HepG2 (cell line): ENCODE measurements at regions not wholly inside any gene's neighbourhood (a gene's known extent, or its start where the extent isn't known, plus 50 kb on each side); places are given as distances from the start of the nearest gene placed in this dataset.

Source experiments
- CREM ChIP-seq, 2 experiments: sonication (generic) in 1 of 2; formaldehyde crosslinking in 1 of 2; IDR thresholded peaks; 2 replicates each; pipeline versions ENCODE4 v1.4.0 to v1.6.1; 2016 to 2020; ENCODE audit warnings: antibody characterized with exemption in 1 of 2, mild to moderate bottlenecking in 1 of 2, missing genetic modification reagents in 1 of 2
- GATAD2A ChIP-seq: IDR thresholded peaks from 2 replicates; pipeline ENCODE4 v1.6.1; 2016
- JUNB ChIP-seq: sonication (generic); formaldehyde crosslinking; IDR thresholded peaks from 2 replicates; pipeline ENCODE4 v1.8.0; 2022; ENCODE audit warnings: missing genetic modification reagents, mild to moderate bottlenecking, borderline replicate concordance
- MEF2D ChIP-seq: sonication (generic); formaldehyde crosslinking; IDR thresholded peaks from 2 replicates; pipeline ENCODE4 v1.5.1; 2020; ENCODE audit warnings: mild to moderate bottlenecking, missing genetic modification reagents
- MIER2 ChIP-seq: IDR thresholded peaks from 2 replicates; pipeline ENCODE4 v1.6.1; 2016; ENCODE audit warnings: missing biosample characterization, missing genetic modification reagents
- SOX13 ChIP-seq, 3 experiments: fragments of 450-650 bp in 1 of 3; sonication (generic) in 1 of 3; formaldehyde crosslinking in 1 of 3; IDR thresholded peaks in 2 of 3; conservative IDR thresholded peaks in 1 of 3; 2 replicates each; pipeline versions ENCODE4 v1.5.0 to v1.6.1; 2016 to 2020; ENCODE audit warnings: antibody characterized with exemption in 1 of 3, mild to moderate bottlenecking in 1 of 3, missing compliant biosample characterization in 1 of 3, missing genetic modification reagents in 1 of 3, moderate library complexity in 1 of 3
- TCF7L2 ChIP-seq: IDR thresholded peaks from 2 replicates; pipeline ENCODE4 v1.6.1; 2011; ENCODE audit warnings: mild to moderate bottlenecking, low read depth, low read length, moderate library complexity
- ZNF24 ChIP-seq: fragments of 450-650 bp; IDR thresholded peaks from 2 replicates; pipeline ENCODE4 v1.6.1; 2017; ENCODE audit warnings: antibody characterized with exemption, mild to moderate bottlenecking
- ZNF558 ChIP-seq: sonication (generic); formaldehyde crosslinking; IDR thresholded peaks from 2 replicates; pipeline ENCODE4 v1.9.0; 2022; ENCODE audit warnings: mild to moderate bottlenecking, missing genetic modification reagents, borderline replicate concordance
- ZNF724P ChIP-seq: sonication (generic); formaldehyde crosslinking; IDR thresholded peaks from 2 replicates; pipeline ENCODE4 v1.8.0; 2022; ENCODE audit warnings: missing genetic modification reagents, borderline replicate concordance
- TF ChIP-seq, protein P1 (sequence below): sonication (generic); formaldehyde crosslinking; IDR thresholded peaks from 2 replicates; pipeline ENCODE4 v1.4.0; 2020; ENCODE audit warnings: missing genetic modification reagents
- TF ChIP-seq, protein P2 (sequence below): sonication (generic); formaldehyde crosslinking; IDR thresholded peaks from 2 replicates; pipeline ENCODE4 v1.5.0; 2020; ENCODE audit warnings: missing genetic modification reagents
- TF ChIP-seq, protein P3 (sequence below): sonication (generic); formaldehyde crosslinking; IDR thresholded peaks from 2 replicates; pipeline ENCODE4 v1.4.0; 2020; ENCODE audit warnings: missing genetic modification reagents
- TF ChIP-seq, protein P4 (sequence below): sonication (generic); formaldehyde crosslinking; IDR thresholded peaks from 2 replicates; pipeline ENCODE4 v1.5.0; 2020; ENCODE audit warnings: missing genetic modification reagents
- TF ChIP-seq, protein P5 (sequence below): sonication (generic); formaldehyde crosslinking; IDR thresholded peaks from 2 replicates; pipeline ENCODE4 v1.5.0; 2020; ENCODE audit warnings: missing genetic modification reagents

DNA sequence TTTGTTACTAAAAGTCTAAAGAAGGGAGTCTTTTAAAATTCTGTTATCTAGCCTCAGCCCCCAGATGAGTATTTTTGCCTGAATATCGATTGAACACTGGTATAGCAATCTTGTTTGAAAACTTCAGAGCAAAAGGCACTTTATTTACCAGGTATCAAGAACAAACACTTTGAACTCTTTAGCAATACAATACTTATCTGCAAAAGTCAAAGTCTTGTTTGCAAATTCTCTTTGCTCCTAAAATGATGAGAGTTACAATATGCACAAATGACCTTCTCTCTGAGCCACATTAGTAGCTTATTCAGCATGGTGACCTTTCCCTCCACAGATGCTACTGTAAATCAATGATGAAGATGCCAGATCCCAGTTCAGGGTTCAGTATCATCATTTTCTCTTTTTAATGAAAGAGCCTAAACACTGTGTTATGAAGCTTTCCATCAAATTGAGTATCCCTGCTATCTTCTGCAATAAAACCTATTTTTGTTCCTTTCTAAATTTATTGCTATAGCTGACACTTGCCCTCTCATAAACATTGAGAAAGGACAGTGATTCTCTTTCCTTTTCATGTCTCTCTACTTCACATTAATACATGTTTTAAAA lies 752.7 kb upstream of the MGAT4C start (continued):
- TF ChIP-seq, protein P1, sequence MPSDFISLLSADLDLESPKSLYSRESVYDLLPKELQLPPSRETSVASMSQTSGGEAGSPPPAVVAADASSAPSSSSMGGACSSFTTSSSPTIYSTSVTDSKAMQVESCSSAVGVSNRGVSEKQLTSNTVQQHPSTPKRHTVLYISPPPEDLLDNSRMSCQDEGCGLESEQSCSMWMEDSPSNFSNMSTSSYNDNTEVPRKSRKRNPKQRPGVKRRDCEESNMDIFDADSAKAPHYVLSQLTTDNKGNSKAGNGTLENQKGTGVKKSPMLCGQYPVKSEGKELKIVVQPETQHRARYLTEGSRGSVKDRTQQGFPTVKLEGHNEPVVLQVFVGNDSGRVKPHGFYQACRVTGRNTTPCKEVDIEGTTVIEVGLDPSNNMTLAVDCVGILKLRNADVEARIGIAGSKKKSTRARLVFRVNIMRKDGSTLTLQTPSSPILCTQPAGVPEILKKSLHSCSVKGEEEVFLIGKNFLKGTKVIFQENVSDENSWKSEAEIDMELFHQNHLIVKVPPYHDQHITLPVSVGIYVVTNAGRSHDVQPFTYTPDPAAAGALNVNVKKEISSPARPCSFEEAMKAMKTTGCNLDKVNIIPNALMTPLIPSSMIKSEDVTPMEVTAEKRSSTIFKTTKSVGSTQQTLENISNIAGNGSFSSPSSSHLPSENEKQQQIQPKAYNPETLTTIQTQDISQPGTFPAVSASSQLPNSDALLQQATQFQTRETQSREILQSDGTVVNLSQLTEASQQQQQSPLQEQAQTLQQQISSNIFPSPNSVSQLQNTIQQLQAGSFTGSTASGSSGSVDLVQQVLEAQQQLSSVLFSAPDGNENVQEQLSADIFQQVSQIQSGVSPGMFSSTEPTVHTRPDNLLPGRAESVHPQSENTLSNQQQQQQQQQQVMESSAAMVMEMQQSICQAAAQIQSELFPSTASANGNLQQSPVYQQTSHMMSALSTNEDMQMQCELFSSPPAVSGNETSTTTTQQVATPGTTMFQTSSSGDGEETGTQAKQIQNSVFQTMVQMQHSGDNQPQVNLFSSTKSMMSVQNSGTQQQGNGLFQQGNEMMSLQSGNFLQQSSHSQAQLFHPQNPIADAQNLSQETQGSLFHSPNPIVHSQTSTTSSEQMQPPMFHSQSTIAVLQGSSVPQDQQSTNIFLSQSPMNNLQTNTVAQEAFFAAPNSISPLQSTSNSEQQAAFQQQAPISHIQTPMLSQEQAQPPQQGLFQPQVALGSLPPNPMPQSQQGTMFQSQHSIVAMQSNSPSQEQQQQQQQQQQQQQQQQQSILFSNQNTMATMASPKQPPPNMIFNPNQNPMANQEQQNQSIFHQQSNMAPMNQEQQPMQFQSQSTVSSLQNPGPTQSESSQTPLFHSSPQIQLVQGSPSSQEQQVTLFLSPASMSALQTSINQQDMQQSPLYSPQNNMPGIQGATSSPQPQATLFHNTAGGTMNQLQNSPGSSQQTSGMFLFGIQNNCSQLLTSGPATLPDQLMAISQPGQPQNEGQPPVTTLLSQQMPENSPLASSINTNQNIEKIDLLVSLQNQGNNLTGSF (CRISPR knock-in tag) = no peak
- TF ChIP-seq, protein P2, sequence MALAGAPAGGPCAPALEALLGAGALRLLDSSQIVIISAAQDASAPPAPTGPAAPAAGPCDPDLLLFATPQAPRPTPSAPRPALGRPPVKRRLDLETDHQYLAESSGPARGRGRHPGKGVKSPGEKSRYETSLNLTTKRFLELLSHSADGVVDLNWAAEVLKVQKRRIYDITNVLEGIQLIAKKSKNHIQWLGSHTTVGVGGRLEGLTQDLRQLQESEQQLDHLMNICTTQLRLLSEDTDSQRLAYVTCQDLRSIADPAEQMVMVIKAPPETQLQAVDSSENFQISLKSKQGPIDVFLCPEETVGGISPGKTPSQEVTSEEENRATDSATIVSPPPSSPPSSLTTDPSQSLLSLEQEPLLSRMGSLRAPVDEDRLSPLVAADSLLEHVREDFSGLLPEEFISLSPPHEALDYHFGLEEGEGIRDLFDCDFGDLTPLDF (CRISPR knock-in tag) = no peak
- TF ChIP-seq ZNF558 = no peak
- no peak for TF ChIP-seq JUNB (CRISPR knock-in tag)
- TF ChIP-seq SOX13 (IDR thresholded peaks at IDR 0.05) = no peak
- TF ChIP-seq SOX13 (CRISPR knock-in tag; conservative IDR thresholded peaks at IDR 0.05 in 1 of 2, IDR thresholded peaks at IDR 0.05 in 1 of 2) = peak in 1 of 2 experiments; percentile 43; a peak in 2 of 4 replicates
- peak; percentile 59; the same call in 1 of the 2 replicates for TF ChIP-seq CREM (IDR thresholded peaks at IDR 0.05)
- no peak for TF ChIP-seq CREM (CRISPR knock-in tag; IDR thresholded peaks at IDR 0.05)
- TF ChIP-seq, protein P3, sequence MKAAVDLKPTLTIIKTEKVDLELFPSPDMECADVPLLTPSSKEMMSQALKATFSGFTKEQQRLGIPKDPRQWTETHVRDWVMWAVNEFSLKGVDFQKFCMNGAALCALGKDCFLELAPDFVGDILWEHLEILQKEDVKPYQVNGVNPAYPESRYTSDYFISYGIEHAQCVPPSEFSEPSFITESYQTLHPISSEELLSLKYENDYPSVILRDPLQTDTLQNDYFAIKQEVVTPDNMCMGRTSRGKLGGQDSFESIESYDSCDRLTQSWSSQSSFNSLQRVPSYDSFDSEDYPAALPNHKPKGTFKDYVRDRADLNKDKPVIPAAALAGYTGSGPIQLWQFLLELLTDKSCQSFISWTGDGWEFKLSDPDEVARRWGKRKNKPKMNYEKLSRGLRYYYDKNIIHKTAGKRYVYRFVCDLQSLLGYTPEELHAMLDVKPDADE (CRISPR knock-in tag) = no peak
- peak; percentile 84 for TF ChIP-seq TCF7L2
- no peak for TF ChIP-seq ZNF724P (CRISPR knock-in tag)
- no peak for TF ChIP-seq MEF2D
- TF ChIP-seq MIER2 (CRISPR knock-in tag) = no peak
- TF ChIP-seq, protein P4, sequence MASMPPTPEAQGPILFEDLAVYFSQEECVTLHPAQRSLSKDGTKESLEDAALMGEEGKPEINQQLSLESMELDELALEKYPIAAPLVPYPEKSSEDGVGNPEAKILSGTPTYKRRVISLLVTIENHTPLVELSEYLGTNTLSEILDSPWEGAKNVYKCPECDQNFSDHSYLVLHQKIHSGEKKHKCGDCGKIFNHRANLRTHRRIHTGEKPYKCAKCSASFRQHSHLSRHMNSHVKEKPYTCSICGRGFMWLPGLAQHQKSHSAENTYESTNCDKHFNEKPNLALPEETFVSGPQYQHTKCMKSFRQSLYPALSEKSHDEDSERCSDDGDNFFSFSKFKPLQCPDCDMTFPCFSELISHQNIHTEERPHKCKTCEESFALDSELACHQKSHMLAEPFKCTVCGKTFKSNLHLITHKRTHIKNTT (CRISPR knock-in tag) = no peak
- TF ChIP-seq, protein P5, sequence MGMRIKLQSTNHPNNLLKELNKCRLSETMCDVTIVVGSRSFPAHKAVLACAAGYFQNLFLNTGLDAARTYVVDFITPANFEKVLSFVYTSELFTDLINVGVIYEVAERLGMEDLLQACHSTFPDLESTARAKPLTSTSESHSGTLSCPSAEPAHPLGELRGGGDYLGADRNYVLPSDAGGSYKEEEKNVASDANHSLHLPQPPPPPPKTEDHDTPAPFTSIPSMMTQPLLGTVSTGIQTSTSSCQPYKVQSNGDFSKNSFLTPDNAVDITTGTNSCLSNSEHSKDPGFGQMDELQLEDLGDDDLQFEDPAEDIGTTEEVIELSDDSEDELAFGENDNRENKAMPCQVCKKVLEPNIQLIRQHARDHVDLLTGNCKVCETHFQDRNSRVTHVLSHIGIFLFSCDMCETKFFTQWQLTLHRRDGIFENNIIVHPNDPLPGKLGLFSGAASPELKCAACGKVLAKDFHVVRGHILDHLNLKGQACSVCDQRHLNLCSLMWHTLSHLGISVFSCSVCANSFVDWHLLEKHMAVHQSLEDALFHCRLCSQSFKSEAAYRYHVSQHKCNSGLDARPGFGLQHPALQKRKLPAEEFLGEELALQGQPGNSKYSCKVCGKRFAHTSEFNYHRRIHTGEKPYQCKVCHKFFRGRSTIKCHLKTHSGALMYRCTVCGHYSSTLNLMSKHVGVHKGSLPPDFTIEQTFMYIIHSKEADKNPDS = peak; percentile 28; the same call in 1 of the 2 replicates
- 0 out of 2 replicates have a peak, but pooled peaks have one; percentile 27 for TF ChIP-seq GATAD2A (CRISPR knock-in tag)
- no peak for TF ChIP-seq ZNF24
